Neural crest cell (in vitro differentiated cells): ENCODE measurements at regions not wholly inside any gene's neighbourhood (a gene's known extent, or its start where the extent isn't known, plus 50 kb on each side); places are given as distances from the start of the nearest gene placed in this dataset.

Experiments
- DNase-seq: peaks from one replicate; pipeline ENCODE4 v3.0.0; 2021; ENCODE audit warnings: low read depth, mixed read lengths, low spot score
- H3K27ac Mint-ChIP-seq: one replicate; pipeline ENCODE4 v1.8.0; 2021; ENCODE audit warnings: mild to moderate bottlenecking, mixed read lengths; ENCODE audit not compliant: unreplicated experiment
- H3K27me3 Mint-ChIP-seq: 2 replicates; pipeline ENCODE4 v1.8.0; 2021; ENCODE audit warnings: low read depth, mild to moderate bottlenecking, mixed read lengths
- H3K36me3 Mint-ChIP-seq: 2 replicates; pipeline ENCODE4 v1.8.0; 2021; ENCODE audit warnings: low read depth, mild to moderate bottlenecking, mixed read lengths
- H3K4me1 Mint-ChIP-seq: 2 replicates; pipeline ENCODE4 v1.8.0; 2021; ENCODE audit warnings: mixed read lengths
- H3K4me3 Mint-ChIP-seq: one replicate; pipeline ENCODE4 v1.8.0; 2021; ENCODE audit warnings: mild to moderate bottlenecking, mixed read lengths
- H3K9me3 Mint-ChIP-seq: 2 replicates; pipeline ENCODE4 v1.8.0; 2021; ENCODE audit warnings: mixed read lengths
- CTCF ChIP-seq: fragments of 200-600 bp; sonication (generic); conservative IDR thresholded peaks from 2 replicates; pipeline ENCODE4 v1.5.0; 2021; ENCODE audit warnings: antibody characterized with exemption, mild to moderate bottlenecking

GRCh38 chr4:188511431-188511830 lies 372.2 kb downstream of the TRIML1 start:
- H3K4me3 Mint-ChIP-seq: no peak overlapping the region
- no peaks in the 10 kb centered on the region for H3K27me3 Mint-ChIP-seq
- H3K36me3 Mint-ChIP-seq: no peaks in the 10 kb centered on the region
- H3K4me1 Mint-ChIP-seq: no peaks in the 10 kb centered on the region
- no peak overlapping the region for H3K27ac Mint-ChIP-seq
- no peak for DNase-seq
- TF ChIP-seq CTCF: no peak
- H3K9me3 Mint-ChIP-seq: peaks cover 2% of the 10 kb centered on the region

DNA sequence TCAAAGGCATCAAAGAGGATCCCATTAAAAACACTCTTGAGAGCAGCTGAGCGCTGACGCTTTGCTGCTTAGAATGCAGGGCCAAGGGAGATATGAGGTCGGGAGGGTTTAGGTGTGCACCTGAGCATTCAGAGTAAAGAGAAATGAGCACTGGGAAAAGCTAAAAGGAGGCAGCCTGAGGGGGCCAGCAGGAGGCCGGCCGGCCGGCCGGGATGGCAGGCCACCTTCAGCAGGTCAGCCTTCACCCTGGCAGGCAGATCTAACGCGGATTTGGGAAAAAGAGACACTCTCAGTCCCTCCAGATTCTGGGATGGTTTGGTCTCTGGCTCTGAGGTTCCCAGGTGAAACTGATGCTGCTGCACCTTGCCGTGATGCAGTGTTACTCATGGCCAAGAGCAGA lies 393.5 kb downstream of the TRIML1 start:
- TF ChIP-seq CTCF: no peak
- Mint-ChIP-seq H3K27me3 (no peaks in the 10 kb centered on the region), H3K4me3 (no peak overlapping the region)

GRCh38 chr4:188534297-188534696 lies 395.1 kb downstream of the TRIML1 start:
- no peak overlapping the region for H3K4me3 Mint-ChIP-seq
- H3K27ac Mint-ChIP-seq: no peak overlapping the region
- H3K27me3 Mint-ChIP-seq: no peaks in the 10 kb centered on the region
- H3K9me3 Mint-ChIP-seq: peaks cover 10% of the 10 kb centered on the region
- peaks cover 5% of the 10 kb centered on the region for H3K36me3 Mint-ChIP-seq
- H3K4me1 Mint-ChIP-seq: no peaks in the 10 kb centered on the region
- no peak for DNase-seq
- TF ChIP-seq CTCF: no peak

More for the DNA sequence above, 393.5 kb downstream of the TRIML1 start:
- H3K36me3 Mint-ChIP-seq: no peaks in the 10 kb centered on the region
- no peak overlapping the region for H3K27ac Mint-ChIP-seq
- no peaks in the 10 kb centered on the region for H3K4me1 Mint-ChIP-seq
- peaks cover 4% of the 10 kb centered on the region for H3K9me3 Mint-ChIP-seq
- DNase-seq: no peak

DNA sequence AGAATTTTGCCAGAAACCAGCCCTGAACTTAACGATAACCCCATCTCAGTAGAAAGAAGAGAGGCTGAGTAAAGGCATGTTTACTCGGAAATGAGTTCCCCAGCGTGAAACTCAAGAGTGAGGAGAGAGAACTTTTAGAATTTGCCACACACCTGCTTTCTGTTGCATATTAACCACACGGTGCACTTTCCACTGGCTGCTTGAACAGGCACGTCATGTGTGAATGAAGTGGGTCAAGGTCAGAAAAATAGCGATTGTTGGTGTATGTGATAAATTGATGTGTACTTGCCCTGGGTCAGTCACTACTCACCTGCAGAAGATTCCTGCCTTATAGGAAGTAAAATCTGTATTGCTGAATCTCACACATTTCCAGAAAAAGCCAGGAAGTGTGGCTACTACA lies 395.7 kb downstream of the TRIML1 start:
- no peak for DNase-seq
- Mint-ChIP-seq H3K4me1 (no peaks in the 10 kb centered on the region), H3K27ac (no peak overlapping the region), H3K36me3 (peaks cover 6% of the 10 kb centered on the region), H3K9me3 (peaks cover 12% of the 10 kb centered on the region), H3K4me3 (no peak overlapping the region), H3K27me3 (no peaks in the 10 kb centered on the region)
- TF ChIP-seq CTCF: no peak

DNA sequence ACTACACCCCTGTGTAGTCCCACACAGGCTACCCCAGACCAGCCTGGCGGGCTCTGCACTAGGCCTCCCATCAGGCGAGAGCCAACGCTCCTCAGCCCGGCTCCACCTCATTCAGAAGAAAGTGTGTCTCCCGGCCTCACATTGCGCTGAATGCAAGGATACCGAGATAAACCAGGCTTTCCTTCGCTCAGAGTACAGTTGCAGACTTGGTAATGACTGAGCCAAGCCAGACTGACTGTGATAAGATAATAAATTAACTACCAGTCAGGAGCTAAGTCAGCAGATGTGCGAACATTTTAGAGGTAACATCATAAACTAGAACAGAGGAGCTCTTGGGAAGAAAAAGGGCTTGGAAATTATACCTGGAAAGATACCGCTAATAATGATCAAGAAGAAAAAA lies 397.6 kb downstream of the TRIML1 start:
- H3K4me3 Mint-ChIP-seq: no peak overlapping the region
- H3K9me3 Mint-ChIP-seq: peaks cover 8% of the 10 kb centered on the region

More for the DNA sequence above, 397.6 kb downstream of the TRIML1 start:
- peaks cover 6% of the 10 kb centered on the region for H3K36me3 Mint-ChIP-seq
- no peaks in the 10 kb centered on the region for H3K4me1 Mint-ChIP-seq
- TF ChIP-seq CTCF: no peak
- no peak overlapping the region for H3K27ac Mint-ChIP-seq
- no peaks in the 10 kb centered on the region for H3K27me3 Mint-ChIP-seq
- no peak for DNase-seq
